ENCODE measurements at regions not wholly inside any gene's neighbourhood (a gene's known extent, or its start where the extent isn't known, plus 50 kb on each side); places are given as distances from the start of the nearest gene placed in this dataset.

GRCh38 chr3:161575901-161576300 is 79.3 kb downstream of the OTOL1 start:
- TF ChIP-seq CTCF (conservative IDR thresholded peaks at IDR 0.05; ENCODE audit: low read length): no peak
- no peak for TF ChIP-seq EZH2phosphoT487 (IDR thresholded peaks at IDR 0.05; ENCODE audit: borderline replicate concordance)

Measured in Loucy (cell line).